Esophagus squamous epithelium (tissue), 4 donors: ENCODE measurements at regions not wholly inside any gene's neighbourhood (a gene's known extent, or its start where the extent isn't known, plus 50 kb on each side); places are given as distances from the start of the nearest gene placed in this dataset.

ENCODE experiments used
- CTCF ChIP-seq, 6 experiments: fragments of 450-650 bp in 4 of 6; fragments of 200-600 bp in 2 of 6; sonication (generic) in 2 of 6; IDR thresholded peaks; one replicate each; pipeline ENCODE4 v1.5.1; 2016 to 2019; ENCODE audit warnings: antibody characterized with exemption in 6 of 6, mild to moderate bottlenecking in 4 of 6, moderate library complexity in 4 of 6
- POLR2A ChIP-seq, 4 donors: fragments of 450-650 bp; IDR thresholded peaks; one replicate each; pipeline ENCODE4 v1.6.1; 2017; ENCODE audit warnings: antibody characterized with exemption in 4 of 4, mild to moderate bottlenecking in 4 of 4, moderate library complexity in 3 of 4

- no peak for TF ChIP-seq POLR2A (IDR thresholded peaks at IDR 0.05)
- TF ChIP-seq CTCF (IDR thresholded peaks at IDR 0.05), result no peak
These were observed 302.6 kb upstream of the TGFBR2 start for GRCh38 chr3:30303770-30304169.
